ENCODE measurements at regions not wholly inside any gene's neighbourhood (a gene's known extent, or its start where the extent isn't known, plus 50 kb on each side); places are given as distances from the start of the nearest gene placed in this dataset.

DNA sequence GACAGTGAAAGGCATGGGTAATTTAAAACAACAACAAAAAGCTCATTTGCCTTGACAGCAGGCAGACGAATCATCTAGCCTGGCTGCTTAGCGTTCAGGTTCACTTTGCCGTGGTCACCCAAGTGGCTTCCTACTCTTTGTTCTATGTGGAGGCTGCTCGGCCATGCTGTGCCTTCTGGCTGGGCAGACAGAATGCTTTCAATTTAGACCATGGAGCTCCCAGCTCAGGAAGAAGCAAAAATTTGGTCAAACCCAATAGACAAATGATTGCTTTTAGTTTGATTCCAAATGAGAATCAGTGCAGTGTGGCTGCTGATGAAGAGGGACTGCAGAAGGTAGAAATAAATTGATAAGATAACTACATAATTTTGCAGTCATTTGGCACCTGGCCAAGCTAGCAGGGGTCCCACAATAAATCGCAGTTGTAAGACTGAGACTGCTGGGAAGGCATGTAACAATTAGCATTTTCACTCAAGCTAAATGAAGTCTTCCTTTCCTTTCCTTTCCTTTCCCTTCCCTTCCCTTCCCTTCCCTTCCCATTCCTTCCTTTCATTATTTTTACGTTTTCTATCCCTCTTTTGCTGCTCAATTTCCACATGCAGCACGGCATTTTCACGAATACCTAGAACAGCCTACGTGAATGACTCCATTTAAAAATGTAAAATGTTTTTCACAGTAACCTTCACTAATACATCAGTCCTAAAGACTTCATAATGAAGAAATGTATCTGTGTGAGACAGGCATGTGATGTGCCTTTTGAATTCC lies 360.4 kb upstream of the TGFBR2 start:
- TF ChIP-seq, protein P1, sequence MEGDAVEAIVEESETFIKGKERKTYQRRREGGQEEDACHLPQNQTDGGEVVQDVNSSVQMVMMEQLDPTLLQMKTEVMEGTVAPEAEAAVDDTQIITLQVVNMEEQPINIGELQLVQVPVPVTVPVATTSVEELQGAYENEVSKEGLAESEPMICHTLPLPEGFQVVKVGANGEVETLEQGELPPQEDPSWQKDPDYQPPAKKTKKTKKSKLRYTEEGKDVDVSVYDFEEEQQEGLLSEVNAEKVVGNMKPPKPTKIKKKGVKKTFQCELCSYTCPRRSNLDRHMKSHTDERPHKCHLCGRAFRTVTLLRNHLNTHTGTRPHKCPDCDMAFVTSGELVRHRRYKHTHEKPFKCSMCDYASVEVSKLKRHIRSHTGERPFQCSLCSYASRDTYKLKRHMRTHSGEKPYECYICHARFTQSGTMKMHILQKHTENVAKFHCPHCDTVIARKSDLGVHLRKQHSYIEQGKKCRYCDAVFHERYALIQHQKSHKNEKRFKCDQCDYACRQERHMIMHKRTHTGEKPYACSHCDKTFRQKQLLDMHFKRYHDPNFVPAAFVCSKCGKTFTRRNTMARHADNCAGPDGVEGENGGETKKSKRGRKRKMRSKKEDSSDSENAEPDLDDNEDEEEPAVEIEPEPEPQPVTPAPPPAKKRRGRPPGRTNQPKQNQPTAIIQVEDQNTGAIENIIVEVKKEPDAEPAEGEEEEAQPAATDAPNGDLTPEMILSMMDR (conservative IDR thresholded peaks at IDR 0.05): no peak
- TF ChIP-seq ZFX (IDR thresholded peaks at IDR 0.05): no peak
